IMR-90 (cell line): ENCODE measurements at regions not wholly inside any gene's neighbourhood (a gene's known extent, or its start where the extent isn't known, plus 50 kb on each side); places are given as distances from the start of the nearest gene placed in this dataset.

Experiments used
- ATAC-seq: fragments of 200-7000 bp; cut with Tn5 transposase; 2 replicates; pipeline ENCODE4 v1.9.1; 2020; ENCODE audit warnings: low read depth, mild to moderate bottlenecking, moderate library complexity
- BruUV-seq: library from RNA; stranded (reverse); fragments of 400-500 nt; replicated peaks from 2 replicates; lab custom pipeline; 2021; lab: Mats Ljungman, UMichigan
- CTCF ChIA-PET: fragments of 300-600 bp; formaldehyde crosslinking; extraction: SDS; loops from one replicate; lab custom pipeline; 2021; ENCODE audit warnings: antibody characterized with exemption; lab: Yijun Ruan, JAX
- POLR2A ChIA-PET: fragments of 300-600 bp; sonication (Branson Sonifier 250); formaldehyde crosslinking; loops from one replicate; lab custom pipeline; 2022; ENCODE audit warnings: antibody characterized with exemption; ENCODE audit not compliant: unreplicated experiment; lab: Charles Lee
- DNase-seq: peaks from one replicate; pipeline ENCODE4 v3.0.0; 2013
- H2AFZ ChIP-seq: replicated peaks from 2 replicates; pipeline ENCODE3; 2013; ENCODE audit warnings: low read length, mild to moderate bottlenecking; ENCODE audit not compliant: poor library complexity
- H2AK5ac ChIP-seq: 2 replicates; pipeline ENCODE4 v1.6.1; 2013; ENCODE audit warnings: low read depth, low read length, inconsistent platforms
- H2AK9ac ChIP-seq: replicated peaks from 2 replicates; pipeline ENCODE3; 2013; ENCODE audit warnings: mild to moderate bottlenecking, low read depth, low read length, moderate library complexity; ENCODE audit not compliant: poor library complexity
- H2BK120ac ChIP-seq: 2 replicates; pipeline ENCODE4 v1.6.1; 2013; ENCODE audit warnings: low read depth, low read length, inconsistent platforms
- H2BK15ac ChIP-seq: 3 replicates; pipeline ENCODE4 v1.6.1; 2013; ENCODE audit warnings: low read depth, low read length, inconsistent platforms
- H2BK20ac ChIP-seq: 2 replicates; pipeline ENCODE4 v1.6.1; 2013; ENCODE audit warnings: low read depth, mild to moderate bottlenecking, inconsistent platforms, low read length, moderate library complexity
- H2BK5ac ChIP-seq: 2 replicates; pipeline ENCODE4 v1.6.1; 2013; ENCODE audit warnings: mild to moderate bottlenecking, low read depth, low read length, inconsistent platforms; ENCODE audit not compliant: poor library complexity, severe bottlenecking
- H3K14ac ChIP-seq: replicated peaks from 2 replicates; pipeline ENCODE4 v1.6.1; 2013; ENCODE audit warnings: low read depth, low read length, inconsistent platforms
- H3K18ac ChIP-seq: 2 replicates; pipeline ENCODE4 v1.6.1; 2013; ENCODE audit warnings: low read depth, low read length, control low read depth
- H3K23ac ChIP-seq: 2 replicates; pipeline ENCODE4 v1.6.1; 2013; ENCODE audit warnings: low read depth, low read length, inconsistent platforms
- H3K27ac ChIP-seq: 2 replicates; pipeline ENCODE4 v1.5.1; 2013; ENCODE audit warnings: mild to moderate bottlenecking, control low read depth, low read length; ENCODE audit not compliant: insufficient read depth
- H3K27me3 ChIP-seq: 2 replicates; pipeline ENCODE4 v1.6.1; 2013; ENCODE audit warnings: low read length; ENCODE audit not compliant: control insufficient read depth, insufficient read depth
- H3K36me3 ChIP-seq: 2 replicates; pipeline ENCODE4 v1.6.1; 2013; ENCODE audit warnings: low read length, mixed read lengths; ENCODE audit not compliant: control insufficient read depth, insufficient read depth
- H3K4ac ChIP-seq: 2 replicates; pipeline ENCODE4 v1.6.1; 2013; ENCODE audit warnings: low read depth, low read length, inconsistent platforms
- H3K4me1 ChIP-seq: 2 replicates; pipeline ENCODE4 v1.6.1; 2013; ENCODE audit warnings: low read length, mixed read lengths; ENCODE audit not compliant: control insufficient read depth, insufficient read depth
- H3K4me2 ChIP-seq: 2 replicates; pipeline ENCODE4 v1.6.1; 2013; ENCODE audit warnings: low read depth, mild to moderate bottlenecking, control low read depth, low read length, moderate library complexity
- H3K4me3 ChIP-seq: 2 replicates; pipeline ENCODE4 v1.5.1; 2013; ENCODE audit warnings: low read depth, mild to moderate bottlenecking, control low read depth, low read length, moderate library complexity; ENCODE audit not compliant: insufficient read depth
- H3K56ac ChIP-seq: 2 replicates; pipeline ENCODE4 v1.6.1; 2013; ENCODE audit warnings: low read length, inconsistent platforms; ENCODE audit not compliant: insufficient read depth; ENCODE audit errors: extremely low read depth
- H3K79me1 ChIP-seq, 2 experiments: 2 replicates each; pipeline ENCODE4 v1.6.1; 2013; ENCODE audit warnings: low read length in 2 of 2, inconsistent platforms in 1 of 2, low read depth in 1 of 2
- H3K9ac ChIP-seq: 2 replicates; pipeline ENCODE4 v1.6.1; 2013; ENCODE audit warnings: low read depth, low read length, control low read depth
- H3K9me1 ChIP-seq: 2 replicates; pipeline ENCODE4 v1.6.1; 2013; ENCODE audit warnings: low read length, inconsistent platforms; ENCODE audit not compliant: insufficient read depth
- H3K9me3 ChIP-seq: 2 replicates; pipeline ENCODE4 v1.6.1; 2013; ENCODE audit warnings: low read length; ENCODE audit not compliant: control insufficient read depth, insufficient read depth
- H4K20me1 ChIP-seq: 2 replicates; pipeline ENCODE4 v1.6.1; 2013; ENCODE audit warnings: low read length, inconsistent platforms; ENCODE audit not compliant: insufficient read depth
- H4K5ac ChIP-seq: 2 replicates; pipeline ENCODE4 v1.6.1; 2013; ENCODE audit warnings: mild to moderate bottlenecking, low read depth, low read length, control low read depth
- H4K8ac ChIP-seq, 2 experiments: 2 replicates each; pipeline ENCODE4 v1.6.1; 2013; ENCODE audit warnings: low read depth in 2 of 2, low read length in 2 of 2, control low read depth in 1 of 2, inconsistent platforms in 1 of 2
- H4K91ac ChIP-seq: 2 replicates; pipeline ENCODE4 v1.6.1; 2013; ENCODE audit warnings: low read depth, low read length, inconsistent platforms; ENCODE audit not compliant: insufficient read depth
- BHLHE40 ChIP-seq: fragments of 150-350 bp; IDR thresholded peaks from 2 replicates; pipeline ENCODE4 v1.6.1; 2016; ENCODE audit warnings: mild to moderate bottlenecking, low read depth, low read length
- CEBPB ChIP-seq: IDR thresholded peaks from 2 replicates; pipeline ENCODE4 v1.6.1; 2012; ENCODE audit warnings: low read depth, low read length, improper control_type of control experiment
- CHD1 ChIP-seq: IDR thresholded peaks from 2 replicates; pipeline ENCODE4 v1.6.1; 2012; ENCODE audit warnings: low read depth, low read length, improper control_type of control experiment
- CTCF ChIP-seq: conservative IDR thresholded peaks from 2 replicates; pipeline ENCODE4 v1.5.1; 2012; ENCODE audit warnings: mild to moderate bottlenecking, low read depth, low read length, improper control_type of control experiment
- ELK1 ChIP-seq: fragments of 150-350 bp; IDR thresholded peaks from 2 replicates; pipeline ENCODE4 v1.6.1; 2016; ENCODE audit warnings: low read depth, mild to moderate bottlenecking, low read length, moderate library complexity, borderline replicate concordance
- FOS ChIP-seq: fragments of 150-350 bp; IDR thresholded peaks from 2 replicates; pipeline ENCODE4 v1.6.1; 2016; ENCODE audit warnings: low read depth, low read length
- MAFK ChIP-seq: IDR thresholded peaks from 2 replicates; pipeline ENCODE4 v1.6.1; 2012; ENCODE audit warnings: low read depth, low read length, improper control_type of control experiment
- MAZ ChIP-seq: IDR thresholded peaks from 2 replicates; pipeline ENCODE4 v1.6.1; 2012; ENCODE audit warnings: low read depth, mild to moderate bottlenecking, low read length, improper control_type of control experiment, moderate library complexity, borderline replicate concordance
- MXI1 ChIP-seq: IDR thresholded peaks from 2 replicates; pipeline ENCODE4 v1.6.1; 2012; ENCODE audit warnings: low read depth, mild to moderate bottlenecking, low read length, moderate library complexity, borderline replicate concordance
- NFE2L2 ChIP-seq: fragments of 150-350 bp; IDR thresholded peaks from 2 replicates; pipeline ENCODE4 v1.6.1; 2016; ENCODE audit warnings: low read depth, mild to moderate bottlenecking, low read length
- POLR2A ChIP-seq: IDR thresholded peaks from 2 replicates; pipeline ENCODE4 v1.6.1; 2012; ENCODE audit warnings: mild to moderate bottlenecking, low read depth, low read length
- RAD21 ChIP-seq: IDR thresholded peaks from 2 replicates; pipeline ENCODE4 v1.6.1; 2012; ENCODE audit warnings: low read length, improper control_type of control experiment
- RCOR1 ChIP-seq: IDR thresholded peaks from 2 replicates; pipeline ENCODE4 v1.6.1; 2012; ENCODE audit warnings: mild to moderate bottlenecking, low read length, improper control_type of control experiment; ENCODE audit not compliant: insufficient replicate concordance
- RFX5 ChIP-seq: IDR thresholded peaks from 2 replicates; pipeline ENCODE4 v1.8.0; 2012; ENCODE audit warnings: low read depth, mild to moderate bottlenecking, low read length, moderate library complexity
- SMC3 ChIP-seq: fragments of 150-350 bp; IDR thresholded peaks from 2 replicates; pipeline ENCODE4 v1.6.1; 2016; ENCODE audit warnings: low read depth, mild to moderate bottlenecking, antibody characterized with exemption, low read length, moderate library complexity
- USF2 ChIP-seq: fragments of 150-350 bp; IDR thresholded peaks from 2 replicates; pipeline ENCODE4 v1.6.1; 2017; ENCODE audit warnings: mild to moderate bottlenecking, antibody characterized with exemption, low read length, low read depth
- whole genome bisulfite sequencing, 2 experiments: methylation state at CpG; one replicate each; pipeline versions ENCODE4 v1.1.5 to v1.1.7; 2013; ENCODE audit warnings: missing lambda C conversion rate in 2 of 2; ENCODE audit not compliant: insufficient read length in 1 of 2; ENCODE audit errors: extremely low coverage in 2 of 2; 5-methylcytosine and 5-hydroxymethylcytosine counted together
- dilution Hi-C: fragments of 300-500 bp; cut with HindIII; formaldehyde crosslinking; loops from one replicate; pipeline ENCODE4 v1.14.3; 2018; ENCODE audit warnings: low sequenced_read_pairs; ENCODE audit not compliant: unreplicated experiment
- in situ Hi-C: fragments of 300-500 bp; cut with MboI; formaldehyde crosslinking; loops from 3 replicates; pipeline ENCODE4 v1.14.3; 2019; ENCODE audit warnings: low sequenced_read_pairs, inconsistent platforms, mixed read lengths
- intact Hi-C: fragments of 100-400 bp; cut with micrococcal nuclease; formaldehyde crosslinking; loops from 2 replicates; pipeline ENCODE4 v1.10.0; 2022

GRCh38 chr12:33111850-33112249 is 215.3 kb upstream of the PKP2 start:
- no peak overlapping the region for H3K9ac ChIP-seq
- H3K18ac ChIP-seq, result no peak overlapping the region
- dilution Hi-C loops, result no loop called here
- in situ Hi-C loops, result no loop called here
- DNase-seq, result no peak
- no peak overlapping the region for H2BK120ac ChIP-seq
- no peak overlapping the region for H3K27ac ChIP-seq
- H3K23ac ChIP-seq, result no peak overlapping the region
- no peaks in the 10 kb centered on the region for H3K79me1 ChIP-seq
- ATAC-seq, result no peak
- H3K36me3 ChIP-seq, result no peaks in the 10 kb centered on the region
- no peak overlapping the region for H2AK9ac ChIP-seq
- H4K91ac ChIP-seq, result no peak overlapping the region
- H3K4ac ChIP-seq, result no peak overlapping the region
- intact Hi-C loops, result no loop called here
- no peak overlapping the region for H4K8ac ChIP-seq
- no peak overlapping the region for H2BK15ac ChIP-seq
- H3K9me3 ChIP-seq, result peaks cover 2% of the 10 kb centered on the region; the same call in 1 of the 2 replicates
- H4K20me1 ChIP-seq, result no peaks in the 10 kb centered on the region
- H3K27me3 ChIP-seq, result no peaks in the 10 kb centered on the region
- no peaks in the 10 kb centered on the region for H3K9me1 ChIP-seq
- H4K5ac ChIP-seq, result no peak overlapping the region
- no peak overlapping the region for H2BK5ac ChIP-seq
- no peaks in the 10 kb centered on the region for H3K4me1 ChIP-seq
- H3K4me3 ChIP-seq, result no peak overlapping the region
- CTCF ChIA-PET, result no interaction called here
- TF ChIP-seq CTCF, result no peak
- no peak for TF ChIP-seq USF2
- TF ChIP-seq MAZ, result no peak
- TF ChIP-seq RFX5, result no peak
- no peak for TF ChIP-seq BHLHE40
- TF ChIP-seq SMC3, result no peak
- no peak for TF ChIP-seq POLR2A
- no peak for TF ChIP-seq MXI1
- TF ChIP-seq CHD1, result no peak
- no peak for TF ChIP-seq RCOR1
- no peak for TF ChIP-seq CEBPB
- TF ChIP-seq RAD21, result no peak
- no peak for TF ChIP-seq FOS
- TF ChIP-seq NFE2L2, result no peak
- no peak for TF ChIP-seq ELK1
- TF ChIP-seq MAFK, result no peak
- POLR2A ChIA-PET, result no interaction called here
- no TSS peak for BruUV-seq
- no peak overlapping the region for H3K14ac ChIP-seq
- H2AFZ ChIP-seq, result no peak overlapping the region
- H2BK20ac ChIP-seq, result no peak overlapping the region
- WGBS, 2 experiments, result 30% methylated on average over 2 of the region's 6 CpGs; no CpG with 5 or more reads in 1 of the 2 experiments
- H3K4me2 ChIP-seq, result no peak overlapping the region
- H2AK5ac ChIP-seq, result no peak overlapping the region
- H3K56ac ChIP-seq, result no peak overlapping the region
